Esophagus squamous epithelium (tissue), 4 donors: ENCODE measurements at regions not wholly inside any gene's neighbourhood (a gene's known extent, or its start where the extent isn't known, plus 50 kb on each side); places are given as distances from the start of the nearest gene placed in this dataset.

Source experiments
- CTCF ChIP-seq, 6 experiments: fragments of 450-650 bp in 4 of 6; fragments of 200-600 bp in 2 of 6; sonication (generic) in 2 of 6; IDR thresholded peaks; one replicate each; pipeline ENCODE4 v1.5.1; 2016 to 2019; ENCODE audit warnings: antibody characterized with exemption in 6 of 6, mild to moderate bottlenecking in 4 of 6, moderate library complexity in 4 of 6
- POLR2A ChIP-seq, 4 donors: fragments of 450-650 bp; IDR thresholded peaks; one replicate each; pipeline ENCODE4 v1.6.1; 2017; ENCODE audit warnings: antibody characterized with exemption in 4 of 4, mild to moderate bottlenecking in 4 of 4, moderate library complexity in 3 of 4

GRCh38 chr6:78505178-78505577, 362.2 kb upstream of the IRAK1BP1 start:
- TF ChIP-seq CTCF (IDR thresholded peaks at IDR 0.05): no peak
- TF ChIP-seq POLR2A (IDR thresholded peaks at IDR 0.05): no peak
